Chondrocyte (in vitro differentiated cells): ENCODE measurements at regions not wholly inside any gene's neighbourhood (a gene's known extent, or its start where the extent isn't known, plus 50 kb on each side); places are given as distances from the start of the nearest gene placed in this dataset.
A peak's percentile ranks its signal among the peaks of the same experiment; 100 is the strongest.

ENCODE experiments used
- DNase-seq: peaks from one replicate; pipeline ENCODE4 v3.0.0; 2021; ENCODE audit warnings: mixed read lengths, low spot score
- H3K27ac Mint-ChIP-seq: one replicate; pipeline ENCODE4 v1.8.0; 2021; ENCODE audit warnings: mild to moderate bottlenecking, moderate library complexity, mixed read lengths; ENCODE audit not compliant: unreplicated experiment
- H3K27me3 Mint-ChIP-seq: 2 replicates; pipeline ENCODE4 v1.8.0; 2021; ENCODE audit warnings: low read depth, mixed read lengths
- H3K36me3 Mint-ChIP-seq: 2 replicates; pipeline ENCODE4 v1.8.0; 2021; ENCODE audit warnings: low read depth, mixed read lengths
- H3K4me1 Mint-ChIP-seq: 2 replicates; pipeline ENCODE4 v1.8.0; 2021; ENCODE audit warnings: low read depth, mild to moderate bottlenecking, mixed read lengths
- H3K4me3 Mint-ChIP-seq: one replicate; pipeline ENCODE4 v1.8.0; 2021; ENCODE audit warnings: mild to moderate bottlenecking, moderate library complexity, mixed read lengths; ENCODE audit not compliant: unreplicated experiment
- H3K9me3 Mint-ChIP-seq: 2 replicates; pipeline ENCODE4 v1.8.0; 2021; ENCODE audit warnings: low read depth, mixed read lengths
- TF ChIP-seq, protein P1 (sequence below): fragments of 200-600 bp; sonication (generic); IDR thresholded peaks from 2 replicates; pipeline ENCODE4 v1.5.0; 2021; ENCODE audit warnings: antibody characterized with exemption, mild to moderate bottlenecking, moderate library complexity

DNA sequence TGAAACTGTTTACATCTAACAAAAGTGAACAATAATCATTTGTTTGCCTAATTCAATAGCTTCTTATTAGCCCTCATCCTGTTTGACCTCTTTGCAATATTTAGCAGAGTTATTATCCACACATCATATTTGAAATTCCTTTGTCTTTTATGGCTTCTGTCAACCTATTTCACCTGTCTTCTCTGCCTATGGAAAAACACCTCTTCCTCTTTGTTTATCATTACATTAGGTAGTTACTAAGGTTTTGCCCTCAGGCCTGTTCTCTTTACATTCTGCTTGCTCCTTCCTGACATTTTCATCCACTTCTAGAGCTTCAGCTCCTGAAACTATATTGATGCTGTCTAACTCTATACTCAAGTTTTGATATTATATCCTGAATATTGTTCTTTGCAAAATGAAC lies 183.0 kb downstream of the SUCNR1 start:
- Mint-ChIP-seq H3K4me1 (peaks cover 31% of the 10 kb centered on the region), H3K27ac (no peak overlapping the region), H3K27me3 (no peaks in the 10 kb centered on the region), H3K4me3 (no peak overlapping the region), H3K9me3 (peaks cover 8% of the 10 kb centered on the region), H3K36me3 (no peaks in the 10 kb centered on the region)
- TF ChIP-seq, protein P1, sequence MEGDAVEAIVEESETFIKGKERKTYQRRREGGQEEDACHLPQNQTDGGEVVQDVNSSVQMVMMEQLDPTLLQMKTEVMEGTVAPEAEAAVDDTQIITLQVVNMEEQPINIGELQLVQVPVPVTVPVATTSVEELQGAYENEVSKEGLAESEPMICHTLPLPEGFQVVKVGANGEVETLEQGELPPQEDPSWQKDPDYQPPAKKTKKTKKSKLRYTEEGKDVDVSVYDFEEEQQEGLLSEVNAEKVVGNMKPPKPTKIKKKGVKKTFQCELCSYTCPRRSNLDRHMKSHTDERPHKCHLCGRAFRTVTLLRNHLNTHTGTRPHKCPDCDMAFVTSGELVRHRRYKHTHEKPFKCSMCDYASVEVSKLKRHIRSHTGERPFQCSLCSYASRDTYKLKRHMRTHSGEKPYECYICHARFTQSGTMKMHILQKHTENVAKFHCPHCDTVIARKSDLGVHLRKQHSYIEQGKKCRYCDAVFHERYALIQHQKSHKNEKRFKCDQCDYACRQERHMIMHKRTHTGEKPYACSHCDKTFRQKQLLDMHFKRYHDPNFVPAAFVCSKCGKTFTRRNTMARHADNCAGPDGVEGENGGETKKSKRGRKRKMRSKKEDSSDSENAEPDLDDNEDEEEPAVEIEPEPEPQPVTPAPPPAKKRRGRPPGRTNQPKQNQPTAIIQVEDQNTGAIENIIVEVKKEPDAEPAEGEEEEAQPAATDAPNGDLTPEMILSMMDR, result no peak
- DNase-seq, result no peak

DNA sequence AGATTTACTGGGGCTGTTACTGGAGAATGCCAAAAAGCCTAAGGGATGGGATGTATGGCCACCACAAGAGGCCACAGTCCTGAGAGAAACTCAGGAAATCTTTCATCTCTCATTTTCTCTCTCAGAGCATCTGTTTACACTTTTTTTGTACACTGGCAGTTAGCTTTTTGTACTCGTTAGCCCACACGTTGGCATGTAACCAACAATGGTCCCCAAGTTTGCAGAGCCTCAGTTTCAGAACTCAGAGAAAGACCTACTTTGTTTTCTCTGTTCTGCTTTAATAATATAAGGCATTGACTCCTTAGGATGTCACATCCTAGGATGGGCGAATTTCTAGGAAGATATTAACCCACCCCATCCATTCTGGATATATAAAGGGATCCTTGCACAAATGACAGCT lies 183.5 kb downstream of the SUCNR1 start:
- H3K27ac Mint-ChIP-seq, result no peak overlapping the region
- H3K36me3 Mint-ChIP-seq, result no peaks in the 10 kb centered on the region
- TF ChIP-seq, protein P1, result no peak

DNA sequence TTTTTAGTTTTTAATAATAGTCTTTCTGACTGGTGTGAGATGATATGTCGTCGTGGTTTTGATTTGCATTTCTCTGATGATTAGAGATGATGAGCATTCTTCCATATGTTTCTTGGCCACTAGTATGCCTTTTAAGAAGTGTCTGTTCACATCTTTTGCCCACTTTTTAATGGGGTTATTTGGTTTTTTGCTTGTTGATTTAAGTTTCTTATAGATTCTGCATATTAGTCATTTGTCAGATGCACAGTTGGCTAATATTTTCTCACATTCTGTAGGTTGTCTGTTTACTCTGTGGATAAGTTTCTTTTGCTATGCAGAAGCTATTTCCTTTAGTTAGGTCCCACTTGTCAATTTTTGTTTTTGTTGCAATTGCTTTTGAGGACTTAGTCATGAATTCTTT lies 185.4 kb downstream of the SUCNR1 start:
- TF ChIP-seq, protein P1, result no peak

More for the DNA sequence above, 183.5 kb downstream of the SUCNR1 start:
- Mint-ChIP-seq H3K4me3 (no peak overlapping the region), H3K9me3 (peaks cover 7% of the 10 kb centered on the region), H3K27me3 (no peaks in the 10 kb centered on the region), H3K4me1 (peaks cover 26% of the 10 kb centered on the region)
- no peak for DNase-seq

DNA sequence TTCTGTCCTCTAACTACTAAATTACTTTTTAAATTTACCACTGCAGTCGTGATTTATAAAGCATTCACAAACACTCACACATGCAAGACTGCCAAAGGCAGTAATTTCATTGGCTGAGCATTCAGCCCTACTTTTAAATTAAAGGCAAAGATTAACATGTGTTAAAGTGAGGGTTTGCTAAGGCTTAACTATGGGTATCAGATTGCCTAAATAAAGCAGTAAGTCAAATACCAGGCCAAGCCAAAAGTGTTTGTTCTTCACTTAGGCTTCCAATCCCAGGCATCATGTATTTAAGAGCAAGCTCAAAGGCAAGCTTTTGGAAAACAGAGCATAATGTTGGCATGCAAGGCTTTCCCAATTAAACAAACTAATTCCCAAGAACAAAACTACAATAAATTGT lies 187.3 kb downstream of the SUCNR1 start:
- Mint-ChIP-seq H3K36me3 (no peaks in the 10 kb centered on the region), H3K27me3 (no peaks in the 10 kb centered on the region), H3K27ac (no peak overlapping the region), H3K4me3 (no peak overlapping the region), H3K4me1 (peaks cover 21% of the 10 kb centered on the region), H3K9me3 (peaks cover 7% of the 10 kb centered on the region)
- DNase-seq, result no peak
- TF ChIP-seq, protein P1, result no peak

More for the DNA sequence above, 185.4 kb downstream of the SUCNR1 start:
- Mint-ChIP-seq H3K27ac (peak overlapping the region; percentile 75), H3K36me3 (no peaks in the 10 kb centered on the region), H3K27me3 (no peaks in the 10 kb centered on the region), H3K9me3 (peaks cover 7% of the 10 kb centered on the region), H3K4me3 (no peak overlapping the region), H3K4me1 (peaks cover 21% of the 10 kb centered on the region)
- DNase-seq, result no peak

DNA sequence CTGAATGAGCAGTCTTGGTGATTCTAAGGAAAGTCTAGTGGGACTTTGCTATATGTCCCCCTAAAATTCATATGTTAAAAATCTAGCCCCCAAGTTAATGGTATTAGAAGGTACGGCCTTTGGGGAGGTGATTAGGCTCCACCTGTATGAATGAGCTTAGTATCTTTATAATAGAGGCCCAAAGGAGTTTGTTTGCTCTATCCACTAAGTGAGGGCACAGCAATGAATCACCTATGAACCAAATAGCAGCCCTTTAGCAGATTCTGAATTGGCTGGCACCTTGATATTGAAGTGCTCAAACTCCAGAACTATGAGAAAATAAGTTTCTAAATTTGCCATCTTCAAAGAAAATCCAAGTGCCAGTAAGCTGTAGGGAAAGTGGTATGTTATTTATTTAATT lies 187.9 kb downstream of the SUCNR1 start:
- H3K9me3 Mint-ChIP-seq, result peaks cover 7% of the 10 kb centered on the region

More for the DNA sequence above, 187.9 kb downstream of the SUCNR1 start:
- Mint-ChIP-seq H3K27me3 (no peaks in the 10 kb centered on the region), H3K4me1 (peaks cover 21% of the 10 kb centered on the region), H3K4me3 (no peak overlapping the region), H3K27ac (no peak overlapping the region), H3K36me3 (no peaks in the 10 kb centered on the region)
- no peak for DNase-seq
- TF ChIP-seq, protein P1, result no peak
